ENCODE measurements at regions not wholly inside any gene's neighbourhood (a gene's known extent, or its start where the extent isn't known, plus 50 kb on each side); places are given as distances from the start of the nearest gene placed in this dataset.

DNA sequence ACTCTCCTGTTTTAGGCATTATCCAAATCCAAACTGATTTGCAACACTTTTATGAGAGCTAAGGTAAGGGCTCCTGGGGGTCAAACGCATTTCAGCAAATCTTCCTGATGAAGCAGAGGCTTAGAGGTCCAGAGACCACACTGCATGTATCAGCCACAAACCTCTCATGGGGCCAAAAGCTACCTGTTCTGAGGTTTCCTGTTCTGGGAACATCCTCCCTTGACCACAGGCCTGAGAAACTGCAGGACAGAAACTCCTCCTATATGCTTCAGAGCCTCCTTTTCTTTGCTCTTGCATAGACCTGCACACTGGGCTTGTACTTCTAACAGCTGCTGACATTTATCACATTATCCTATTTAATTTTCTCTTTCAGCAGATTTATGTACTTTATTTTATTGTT lies 92.6 kb downstream of the OR2K2 start:
- TF ChIP-seq, protein P1, sequence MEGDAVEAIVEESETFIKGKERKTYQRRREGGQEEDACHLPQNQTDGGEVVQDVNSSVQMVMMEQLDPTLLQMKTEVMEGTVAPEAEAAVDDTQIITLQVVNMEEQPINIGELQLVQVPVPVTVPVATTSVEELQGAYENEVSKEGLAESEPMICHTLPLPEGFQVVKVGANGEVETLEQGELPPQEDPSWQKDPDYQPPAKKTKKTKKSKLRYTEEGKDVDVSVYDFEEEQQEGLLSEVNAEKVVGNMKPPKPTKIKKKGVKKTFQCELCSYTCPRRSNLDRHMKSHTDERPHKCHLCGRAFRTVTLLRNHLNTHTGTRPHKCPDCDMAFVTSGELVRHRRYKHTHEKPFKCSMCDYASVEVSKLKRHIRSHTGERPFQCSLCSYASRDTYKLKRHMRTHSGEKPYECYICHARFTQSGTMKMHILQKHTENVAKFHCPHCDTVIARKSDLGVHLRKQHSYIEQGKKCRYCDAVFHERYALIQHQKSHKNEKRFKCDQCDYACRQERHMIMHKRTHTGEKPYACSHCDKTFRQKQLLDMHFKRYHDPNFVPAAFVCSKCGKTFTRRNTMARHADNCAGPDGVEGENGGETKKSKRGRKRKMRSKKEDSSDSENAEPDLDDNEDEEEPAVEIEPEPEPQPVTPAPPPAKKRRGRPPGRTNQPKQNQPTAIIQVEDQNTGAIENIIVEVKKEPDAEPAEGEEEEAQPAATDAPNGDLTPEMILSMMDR (IDR thresholded peaks at IDR 0.05; ENCODE audit: low read depth, low read length) = no peak
- TF ChIP-seq EZH2phosphoT487 (IDR thresholded peaks at IDR 0.05; ENCODE audit: low read depth) = no peak

Data from OCI-LY3 (cell line).